ENCODE measurements at regions not wholly inside any gene's neighbourhood (a gene's known extent, or its start where the extent isn't known, plus 50 kb on each side); places are given as distances from the start of the nearest gene placed in this dataset.
"Not testable (repeated sequence)": the region's sequence is repeated elsewhere in the genome, so short reads cannot be mapped to it uniquely, and the experiment has no call there.

DNA sequence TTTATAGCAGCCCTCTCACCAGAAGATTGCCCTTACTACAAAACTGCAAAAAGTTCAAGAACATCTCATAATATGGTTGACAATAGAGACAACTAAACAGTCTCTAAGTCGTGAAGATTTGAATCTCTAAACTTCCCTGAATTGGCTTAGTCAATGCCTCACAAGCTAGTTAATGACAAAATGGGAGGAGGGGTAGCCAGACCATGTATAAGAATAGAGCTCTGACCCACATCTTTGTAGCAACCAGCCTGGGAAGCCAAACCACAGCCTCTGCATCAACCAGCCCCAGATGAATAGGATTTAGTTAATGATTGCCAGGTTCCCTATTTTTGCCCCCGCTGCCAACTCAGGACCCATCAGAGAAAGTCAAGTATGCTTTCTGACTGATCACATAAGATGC lies 1265.9 kb upstream of the PCDH10 start:
- POLR2A ChIA-PET, H3K27me3 Mint-ChIP-seq: not testable (repeated sequence)

DNA sequence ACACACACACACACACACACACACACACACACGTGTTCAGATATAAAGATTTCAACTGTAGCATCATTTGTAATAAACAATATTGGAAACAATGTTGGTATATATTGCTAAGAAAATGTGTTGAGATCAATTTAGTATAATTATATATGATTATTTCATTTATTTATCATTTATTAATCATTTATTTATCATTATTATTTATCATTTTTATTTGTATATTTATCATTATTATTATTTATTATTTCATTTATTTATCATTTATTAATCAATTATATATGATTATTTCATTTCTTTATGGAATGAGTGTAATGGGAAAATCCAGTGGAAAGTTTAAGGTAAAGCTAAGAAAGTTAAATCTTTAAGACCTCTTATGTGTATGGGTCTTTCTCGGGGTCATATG lies 1223.4 kb upstream of the PCDH10 start:
- POLR2A ChIA-PET; H3K36me3 Mint-ChIP-seq; ATAC-seq (ENCODE audit: low read depth); H3K9me3 Mint-ChIP-seq; H3K27ac Mint-ChIP-seq; H3K4me3 Mint-ChIP-seq; DNase-seq; H3K27me3 Mint-ChIP-seq; H3K4me1 Mint-ChIP-seq: not testable (repeated sequence)

More for the DNA sequence above, 1265.9 kb upstream of the PCDH10 start:
- not testable (repeated sequence) for H3K4me1 Mint-ChIP-seq; ATAC-seq (ENCODE audit: low read depth); H3K36me3 Mint-ChIP-seq; H3K4me3 Mint-ChIP-seq; H3K27ac Mint-ChIP-seq; DNase-seq; H3K9me3 Mint-ChIP-seq

DNA sequence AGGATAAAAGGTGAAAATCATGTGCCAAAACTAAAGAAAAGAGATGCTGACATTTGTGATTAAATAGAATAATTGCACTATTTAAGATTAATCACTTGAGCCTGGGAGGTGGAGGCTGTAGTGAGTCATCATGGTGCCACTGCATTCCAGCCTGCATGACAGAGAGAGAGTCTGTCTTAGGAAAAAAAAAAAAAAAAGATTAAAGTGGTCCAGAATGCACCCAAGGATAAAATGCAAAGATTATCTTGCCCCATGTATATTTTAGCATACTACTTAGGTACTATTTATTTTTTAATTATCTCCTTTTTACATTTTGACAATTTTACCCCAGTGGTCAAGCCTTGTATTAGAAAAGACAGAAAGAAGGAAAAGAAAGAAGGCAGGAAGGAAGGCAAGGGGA lies 1181.4 kb upstream of the PCDH10 start:
- H3K27me3 Mint-ChIP-seq; H3K9me3 Mint-ChIP-seq; H3K27ac Mint-ChIP-seq; H3K36me3 Mint-ChIP-seq; POLR2A ChIA-PET; H3K4me3 Mint-ChIP-seq; H3K4me1 Mint-ChIP-seq; ATAC-seq (ENCODE audit: low read depth); DNase-seq: not testable (repeated sequence)

DNA sequence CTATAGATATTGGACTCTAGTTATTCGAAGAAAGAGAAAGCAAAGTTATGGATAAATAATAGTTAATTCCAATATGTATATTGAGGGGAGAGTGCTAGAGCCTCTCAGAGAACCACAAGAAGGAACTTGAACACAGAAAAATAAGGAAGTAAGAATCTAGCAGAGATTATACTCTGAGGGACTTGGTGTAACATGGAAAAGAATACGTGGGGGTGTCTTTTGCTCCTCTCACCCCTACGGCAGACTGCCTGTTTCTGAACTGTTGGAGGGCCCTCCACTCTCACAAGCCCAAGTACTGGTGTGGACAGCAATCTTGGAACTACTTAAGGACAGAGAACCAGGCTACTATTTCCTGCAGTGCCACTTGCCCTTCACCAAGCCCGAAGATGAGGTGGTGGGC lies 1174.4 kb upstream of the PCDH10 start:
- Mint-ChIP-seq H3K36me3 (no peaks in the 10 kb centered on the region), H3K27me3 (no peaks in the 10 kb centered on the region), H3K9me3 (peaks cover 4% of the 10 kb centered on the region), H3K4me3 (peak overlapping the region; percentile 76), H3K27ac (no peak overlapping the region), H3K4me1 (no peaks in the 10 kb centered on the region)
- DNase-seq (no peak), ATAC-seq (ENCODE audit: low read depth) (no peak)
- POLR2A ChIA-PET, result no interaction called here

DNA sequence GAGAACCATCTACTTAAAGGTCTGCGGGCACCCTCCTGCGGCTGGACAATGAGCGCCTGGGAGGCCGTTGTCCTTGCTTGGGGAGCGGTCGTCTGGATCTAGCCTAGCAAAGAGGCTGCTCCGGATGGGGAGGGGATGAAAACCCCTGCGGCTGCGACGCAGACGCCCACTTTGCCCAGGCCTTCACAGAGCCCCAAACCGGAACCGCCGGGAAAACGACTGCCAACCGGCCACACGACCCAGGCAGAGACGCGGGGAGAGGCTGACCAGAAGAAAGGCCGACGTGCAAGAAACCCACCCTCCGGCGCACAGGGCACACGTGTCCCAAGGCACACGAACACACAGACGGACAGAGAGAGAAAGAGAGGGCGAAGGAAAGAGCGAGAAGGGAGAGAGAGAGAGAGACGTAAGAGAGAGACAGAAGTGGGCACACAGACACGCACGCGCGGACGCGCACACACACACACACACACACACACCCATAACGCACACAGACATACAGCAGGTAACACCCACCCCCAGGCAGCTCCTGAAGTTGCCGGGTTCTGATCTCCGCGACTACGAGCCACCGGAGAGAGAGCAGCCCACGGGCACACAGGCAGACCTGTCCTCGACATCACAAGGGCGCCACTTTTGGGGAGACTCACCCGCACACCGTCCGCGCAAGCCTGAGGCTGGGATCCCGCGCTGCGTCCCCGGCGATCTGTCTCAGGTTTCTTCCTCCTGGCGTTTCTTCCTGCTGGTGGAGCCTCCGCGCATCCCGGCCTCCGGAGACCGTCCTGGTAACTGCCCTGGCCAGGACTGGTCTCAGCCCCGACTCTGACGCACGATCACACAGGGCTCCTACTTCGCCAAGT lies 1173.6 kb upstream of the PCDH10 start:
- H3K27me3 Mint-ChIP-seq; H3K4me1 Mint-ChIP-seq; ATAC-seq (ENCODE audit: low read depth); H3K9me3 Mint-ChIP-seq; POLR2A ChIA-PET; H3K36me3 Mint-ChIP-seq; DNase-seq: not testable (repeated sequence)
- Mint-ChIP-seq H3K27ac (peak overlapping the region; percentile 58), H3K4me3 (peak overlapping the region; percentile 76)

DNA sequence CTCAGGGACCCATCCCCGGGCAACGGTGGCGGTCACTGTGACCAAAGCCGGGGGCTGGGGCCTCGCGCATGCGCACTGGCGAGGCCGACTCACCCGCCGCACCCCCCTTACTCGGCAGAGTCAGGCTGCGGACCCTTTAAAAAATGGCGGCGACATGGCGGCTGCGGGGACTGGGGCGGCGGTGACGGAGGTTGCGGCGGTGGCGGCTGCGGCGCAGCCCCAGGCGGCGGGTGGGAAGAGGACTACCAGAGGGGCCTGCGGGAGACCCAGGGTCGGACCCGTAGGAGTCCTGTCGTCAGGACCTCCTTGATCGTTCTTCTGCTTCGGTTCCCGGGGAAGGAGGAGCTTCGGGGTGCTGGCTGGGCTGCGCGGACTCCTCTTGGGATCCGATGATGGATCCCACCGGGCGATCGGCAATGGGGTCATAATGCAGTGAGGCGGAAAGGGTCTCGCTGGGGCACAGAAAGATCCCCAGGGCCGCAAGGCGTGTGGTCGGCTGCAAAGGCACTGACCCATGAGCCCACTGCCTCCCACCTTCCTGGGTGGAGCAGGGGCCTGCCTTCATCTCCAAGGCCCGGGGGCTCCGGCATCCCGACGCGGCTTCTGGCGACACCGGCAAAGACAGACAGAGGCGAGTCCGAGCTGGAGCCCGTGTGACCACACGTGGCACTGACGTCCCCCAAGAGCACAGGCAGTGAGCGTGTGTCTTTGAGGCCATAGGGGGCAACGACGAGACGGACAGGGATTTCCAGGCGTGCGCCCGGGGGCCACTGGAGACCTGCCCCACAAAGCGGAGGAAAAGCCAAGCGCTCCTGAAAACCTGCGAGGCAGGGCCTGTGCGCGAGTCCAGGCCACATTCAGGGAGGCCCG lies 1172.7 kb upstream of the PCDH10 start:
- H3K36me3 Mint-ChIP-seq; ATAC-seq (ENCODE audit: low read depth); H3K4me1 Mint-ChIP-seq; H3K27me3 Mint-ChIP-seq; POLR2A ChIA-PET; H3K9me3 Mint-ChIP-seq: not testable (repeated sequence)
- peak overlapping the region; percentile 58 for H3K27ac Mint-ChIP-seq
- peak; percentile 49 for DNase-seq
- H3K4me3 Mint-ChIP-seq, result peak overlapping the region; percentile 76

DNA sequence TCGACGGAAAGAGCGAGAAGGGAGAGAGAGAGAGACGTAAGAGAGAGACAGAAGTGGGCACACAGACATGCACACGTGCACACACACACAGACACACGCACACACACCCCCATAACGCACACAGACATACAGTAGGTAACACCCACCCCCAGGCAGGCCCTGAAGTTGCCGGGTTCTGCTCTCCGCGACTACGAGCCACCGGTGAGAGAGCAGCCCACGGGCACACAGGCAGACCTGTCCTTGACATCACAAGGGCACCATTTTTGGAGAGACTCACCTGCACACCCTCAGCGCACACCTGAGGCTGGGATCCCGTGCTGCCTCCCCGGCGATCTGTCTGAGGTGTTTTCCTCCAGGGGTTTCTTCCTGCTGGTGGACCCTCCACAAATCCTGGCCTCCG lies 1171.0 kb upstream of the PCDH10 start:
- no peak for ATAC-seq (ENCODE audit: low read depth)
- H3K27me3 Mint-ChIP-seq, result no peaks in the 10 kb centered on the region
- H3K4me3 Mint-ChIP-seq, result no peak overlapping the region
- no peak for DNase-seq
- H3K9me3 Mint-ChIP-seq, result peaks cover 6% of the 10 kb centered on the region
- POLR2A ChIA-PET, result no interaction called here
- no peaks in the 10 kb centered on the region for H3K36me3 Mint-ChIP-seq
- H3K4me1 Mint-ChIP-seq, result no peaks in the 10 kb centered on the region
- no peak overlapping the region for H3K27ac Mint-ChIP-seq

DNA sequence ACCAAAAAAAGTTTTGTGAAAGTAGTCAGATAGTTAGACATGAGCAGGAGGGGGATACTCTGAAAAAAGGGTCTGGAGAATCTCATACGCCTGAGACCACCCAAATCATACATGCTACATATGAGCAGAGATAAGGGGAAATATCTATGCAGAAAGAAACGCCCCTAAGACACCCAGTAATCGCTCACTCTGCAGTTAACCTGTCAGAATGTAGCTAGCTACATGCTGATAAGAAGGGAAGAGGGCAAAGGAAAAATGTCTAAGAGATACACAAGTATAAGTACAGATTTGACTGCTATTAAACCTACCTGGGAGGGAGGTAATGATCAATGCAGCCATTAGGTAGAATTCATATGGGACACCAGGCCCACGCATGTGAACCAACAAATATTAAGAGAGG lies 1159.5 kb upstream of the PCDH10 start:
- ATAC-seq (ENCODE audit: low read depth), result no peak
- Mint-ChIP-seq H3K4me1 (no peaks in the 10 kb centered on the region), H3K9me3 (no peaks in the 10 kb centered on the region)

DNA sequence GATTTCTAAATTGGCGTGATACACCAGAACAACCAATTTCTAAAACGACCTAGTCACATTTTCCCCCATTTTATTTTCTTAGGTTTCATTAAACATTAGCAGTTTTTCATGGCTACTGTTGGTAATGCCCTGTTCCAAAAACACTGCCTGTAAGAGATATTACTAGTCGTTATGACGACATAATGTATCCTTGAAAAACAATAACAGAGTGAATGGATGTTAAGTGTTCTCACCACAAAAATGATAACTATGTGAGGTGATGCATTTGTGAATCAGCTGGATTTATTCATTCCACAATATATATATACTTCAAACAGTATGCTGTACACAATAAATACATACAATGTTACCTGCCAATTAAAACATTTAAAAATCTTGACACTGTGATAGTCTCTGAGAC lies 1147.6 kb upstream of the PCDH10 start:
- H3K36me3 Mint-ChIP-seq, result no peaks in the 10 kb centered on the region
- ATAC-seq (ENCODE audit: low read depth) (no peak), DNase-seq (no peak)
- H3K4me1 Mint-ChIP-seq, result no peaks in the 10 kb centered on the region
- no peak overlapping the region for H3K27ac Mint-ChIP-seq
- H3K4me3 Mint-ChIP-seq, result no peak overlapping the region
- no peaks in the 10 kb centered on the region for H3K9me3 Mint-ChIP-seq
- no peaks in the 10 kb centered on the region for H3K27me3 Mint-ChIP-seq
- POLR2A ChIA-PET, result no interaction called here

More for the DNA sequence above, 1159.5 kb upstream of the PCDH10 start:
- H3K36me3 Mint-ChIP-seq, result no peaks in the 10 kb centered on the region
- POLR2A ChIA-PET, result no interaction called here
- H3K27ac Mint-ChIP-seq, result no peak overlapping the region
- DNase-seq, result no peak
- no peaks in the 10 kb centered on the region for H3K27me3 Mint-ChIP-seq
- no peak overlapping the region for H3K4me3 Mint-ChIP-seq

DNA sequence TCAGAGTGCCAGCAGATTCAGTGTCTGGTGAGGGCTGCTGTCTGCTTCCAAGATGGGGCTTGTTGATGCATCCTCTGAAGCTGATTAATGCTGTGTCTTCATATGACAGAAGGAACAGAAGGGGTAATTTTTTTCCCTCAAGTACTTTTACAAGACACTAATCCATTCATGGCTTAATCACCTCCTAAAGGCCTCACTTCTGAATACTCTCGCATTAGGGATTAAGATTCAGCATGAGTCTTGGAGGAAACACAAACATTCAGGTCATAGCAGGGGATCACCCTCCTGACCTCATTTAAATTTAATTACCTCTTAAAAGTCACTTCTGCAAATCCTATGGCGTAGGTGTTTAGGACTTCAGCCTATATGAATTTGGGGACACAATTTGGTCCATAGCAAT lies 1145.5 kb upstream of the PCDH10 start:
- no peaks in the 10 kb centered on the region for H3K4me1 Mint-ChIP-seq
- no peak for ATAC-seq (ENCODE audit: low read depth)
- no peaks in the 10 kb centered on the region for H3K36me3 Mint-ChIP-seq
- no peak overlapping the region for H3K4me3 Mint-ChIP-seq
- no peak overlapping the region for H3K27ac Mint-ChIP-seq
- no peak for DNase-seq
- no peaks in the 10 kb centered on the region for H3K27me3 Mint-ChIP-seq
- POLR2A ChIA-PET, result no interaction called here
- no peaks in the 10 kb centered on the region for H3K9me3 Mint-ChIP-seq

DNA sequence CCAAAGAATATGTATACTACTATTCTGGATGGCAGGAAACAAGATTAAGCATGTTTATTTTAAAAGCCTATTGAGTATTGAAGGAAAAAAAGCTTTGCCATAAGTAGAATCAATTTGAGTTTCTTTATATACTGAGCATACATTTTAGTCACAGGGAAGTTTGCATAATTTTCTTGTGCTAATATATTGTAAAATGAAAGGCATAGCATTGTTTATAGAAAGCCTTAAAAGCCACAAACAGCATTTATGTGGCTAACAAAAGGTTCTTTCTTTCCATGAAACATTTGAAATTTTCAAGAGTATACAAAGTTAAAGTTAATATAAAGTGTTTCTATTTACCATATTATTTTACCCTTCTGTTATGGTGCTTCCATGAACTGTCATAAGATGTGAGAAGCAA lies 1133.8 kb upstream of the PCDH10 start:
- no peak for ATAC-seq (ENCODE audit: low read depth)
- POLR2A ChIA-PET, result no interaction called here
- Mint-ChIP-seq H3K27ac (no peak overlapping the region), H3K9me3 (no peaks in the 10 kb centered on the region), H3K27me3 (no peaks in the 10 kb centered on the region), H3K36me3 (no peaks in the 10 kb centered on the region), H3K4me1 (no peaks in the 10 kb centered on the region), H3K4me3 (no peak overlapping the region)
- DNase-seq, result no peak

DNA sequence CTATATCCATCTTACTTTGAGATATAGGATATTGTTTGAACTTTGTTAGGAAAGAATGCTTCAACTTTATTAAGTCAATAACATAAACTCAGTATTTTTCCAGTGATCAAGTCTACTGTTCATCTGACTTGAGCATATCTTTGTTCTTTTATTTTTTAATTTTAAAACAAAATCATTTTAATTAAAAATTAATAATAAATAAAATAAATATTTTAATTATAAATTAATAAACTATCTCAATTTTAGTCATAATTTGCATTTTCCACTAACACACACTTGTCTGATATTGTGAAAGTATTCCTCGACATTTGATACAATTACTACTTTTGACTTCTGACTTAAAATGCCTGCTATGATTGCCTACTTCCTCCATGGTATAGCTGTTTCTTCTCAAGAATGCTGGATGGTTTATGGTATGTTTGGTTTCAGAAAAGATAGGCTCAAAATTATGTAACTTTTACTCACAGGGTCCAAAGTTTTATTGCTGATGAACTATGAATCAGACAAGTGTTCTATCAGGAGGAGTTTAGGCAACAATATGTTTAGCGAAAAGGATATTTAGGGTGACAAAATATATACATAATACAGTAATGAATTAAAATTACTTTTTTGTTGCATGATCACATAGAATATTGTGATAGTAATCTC lies 1132.3 kb upstream of the PCDH10 start:
- POLR2A ChIA-PET, result no interaction called here
- ATAC-seq (ENCODE audit: low read depth), result no peak
- H3K27me3 Mint-ChIP-seq, result no peaks in the 10 kb centered on the region
- DNase-seq, result no peak
- H3K36me3 Mint-ChIP-seq, result no peaks in the 10 kb centered on the region
- H3K27ac Mint-ChIP-seq, result no peak overlapping the region
- no peaks in the 10 kb centered on the region for H3K9me3 Mint-ChIP-seq
- no peaks in the 10 kb centered on the region for H3K4me1 Mint-ChIP-seq
- H3K4me3 Mint-ChIP-seq, result no peak overlapping the region

DNA sequence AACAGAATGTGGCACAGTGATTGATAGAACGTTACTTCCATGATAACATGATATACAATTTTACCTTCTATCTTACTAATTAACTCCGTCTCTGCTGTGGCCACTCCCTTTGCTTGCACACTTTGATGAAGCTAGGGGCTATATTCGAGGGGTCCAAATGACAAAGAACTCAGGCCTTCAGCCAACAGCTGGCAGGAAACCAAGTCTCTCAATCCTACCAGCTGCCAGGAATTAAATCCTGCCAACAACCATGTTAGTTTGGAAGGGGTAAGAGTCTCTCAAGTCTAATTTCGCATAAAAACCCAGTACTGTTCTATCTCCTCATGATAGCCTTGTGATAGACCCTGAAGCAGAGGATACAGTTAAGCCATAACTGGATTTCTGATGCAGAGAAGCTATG lies 1122.9 kb upstream of the PCDH10 start:
- Mint-ChIP-seq H3K4me1 (no peaks in the 10 kb centered on the region), H3K36me3 (no peaks in the 10 kb centered on the region), H3K27ac (no peak overlapping the region), H3K27me3 (peaks cover 1% of the 10 kb centered on the region), H3K4me3 (no peak overlapping the region), H3K9me3 (no peaks in the 10 kb centered on the region)
- POLR2A ChIA-PET, result no interaction called here
- DNase-seq (no peak), ATAC-seq (ENCODE audit: low read depth) (no peak)

DNA sequence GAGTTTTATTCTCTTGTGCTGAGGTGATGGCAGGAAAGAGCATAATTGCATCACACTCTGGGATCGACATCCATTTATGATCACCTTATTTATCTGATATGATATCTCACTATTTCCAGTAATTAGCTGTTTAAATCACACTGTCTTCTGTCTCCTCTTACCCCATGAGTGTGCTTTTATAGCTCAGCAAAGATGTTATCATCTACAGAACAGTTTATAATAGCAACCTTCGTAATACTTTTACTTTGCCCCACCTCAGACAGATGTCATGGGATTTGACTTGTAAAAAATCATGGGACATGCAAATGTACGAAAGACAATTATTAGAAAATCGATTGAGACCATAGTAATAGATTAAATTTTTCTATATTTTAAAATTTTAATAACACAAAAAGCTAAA lies 1122.3 kb upstream of the PCDH10 start:
- ATAC-seq (ENCODE audit: low read depth), result no peak
- peaks cover 1% of the 10 kb centered on the region for H3K27me3 Mint-ChIP-seq
- H3K4me3 Mint-ChIP-seq, result no peak overlapping the region

More for the DNA sequence above, 1122.3 kb upstream of the PCDH10 start:
- Mint-ChIP-seq H3K27ac (no peak overlapping the region), H3K4me1 (no peaks in the 10 kb centered on the region), H3K36me3 (no peaks in the 10 kb centered on the region), H3K9me3 (no peaks in the 10 kb centered on the region)
- DNase-seq, result no peak
- POLR2A ChIA-PET, result no interaction called here

Measured in activated naive CD8-positive, alpha-beta T cell treated with anti-CD3 and anti-CD28 coated beads, Interleukin-2, amount 10 ng/mL, durations not matched to agents 7 days and 5 days (primary cell).